Testis (tissue), 2 donors: ENCODE measurements at regions not wholly inside any gene's neighbourhood (a gene's known extent, or its start where the extent isn't known, plus 50 kb on each side); places are given as distances from the start of the nearest gene placed in this dataset.

Experiments
- DNase-seq: peaks from one replicate; pipeline ENCODE4 v3.0.0-alpha.2; 2019
- H3K27ac ChIP-seq, 2 donors: fragments of 200-600 bp; sonication (generic); one replicate each; pipeline ENCODE4 v1.5.1; 2019
- H3K27me3 ChIP-seq: fragments of 200-600 bp; sonication (generic); one replicate; pipeline ENCODE4 v1.5.1; 2019
- H3K36me3 ChIP-seq: fragments of 200-600 bp; sonication (generic); one replicate; pipeline ENCODE4 v1.5.1; 2017; ENCODE audit warnings: low read depth; ENCODE audit errors: missing control alignments
- H3K4me1 ChIP-seq: fragments of 200-600 bp; sonication (generic); one replicate; pipeline ENCODE4 v1.5.1; 2019
- H3K4me3 ChIP-seq, 2 donors: fragments of 200-600 bp; sonication (generic); one replicate each; pipeline ENCODE4 v1.5.1; 2017 to 2019
- H3K9me3 ChIP-seq: fragments of 200-600 bp; sonication (generic); one replicate; pipeline ENCODE4 v1.5.1; 2017
- CTCF ChIP-seq, 3 experiments: fragments of 450-650 bp in 2 of 3; fragments of 200-600 bp in 1 of 3; sonication (generic) in 1 of 3; IDR thresholded peaks; one replicate each; pipeline ENCODE4 v1.5.1; 2016 to 2019; ENCODE audit warnings: antibody characterized with exemption in 3 of 3, mild to moderate bottlenecking in 2 of 3, moderate library complexity in 1 of 3
- POLR2A ChIP-seq: fragments of 450-650 bp; IDR thresholded peaks from one replicate; pipeline ENCODE4 v1.6.1; 2017; ENCODE audit warnings: antibody characterized with exemption, mild to moderate bottlenecking, moderate library complexity
- WGBS, 2 donors: methylation state at CpG; one replicate each; pipeline ENCODE4 v1.1.5; 2018; 5-methylcytosine and 5-hydroxymethylcytosine counted together
- intact Hi-C: fragments of 100-400 bp; cut with DNase I; formaldehyde crosslinking; loops from one replicate; pipeline ENCODE4 v1.15.1; 2023; ENCODE audit warnings: low total_unique reads

- 54 to 78% methylated on average over 1 of the region's 1 CpG for WGBS, 2 donors
- H3K36me3 ChIP-seq = no peaks in the 10 kb centered on the region
- no peak overlapping the region for H3K4me3 ChIP-seq
- H3K4me1 ChIP-seq = no peaks in the 10 kb centered on the region
- no peaks in the 10 kb centered on the region for H3K9me3 ChIP-seq
- TF ChIP-seq CTCF (IDR thresholded peaks at IDR 0.05) = no peak
- TF ChIP-seq POLR2A = no peak
- no peak for DNase-seq
- intact Hi-C loops = no loop called here
- no peaks in the 10 kb centered on the region for H3K27me3 ChIP-seq
- no peak overlapping the region for H3K27ac ChIP-seq
Measured at GRCh38 chr2:199572571-199572970, 114.8 kb upstream of the SATB2 start.

GRCh38 chr2:199570934-199571333 is 113.2 kb upstream of the SATB2 start:
- intact Hi-C loops = no loop called here
- WGBS, 2 donors = 76 to 80% methylated on average over 2 of the region's 2 CpGs

GRCh38 chr2:199569336-199569735 is 111.6 kb upstream of the SATB2 start:
- Histone ChIP-seq H3K4me3 (no peak overlapping the region), H3K36me3 (no peaks in the 10 kb centered on the region), H3K9me3 (no peaks in the 10 kb centered on the region), H3K4me1 (no peaks in the 10 kb centered on the region), H3K27me3 (no peaks in the 10 kb centered on the region), H3K27ac (no peak overlapping the region)
- intact Hi-C loops = no loop called here
- no peak for TF ChIP-seq POLR2A
- TF ChIP-seq CTCF (IDR thresholded peaks at IDR 0.05) = no peak
- 73 to 95% methylated on average over 1 of the region's 1 CpG for WGBS, 2 donors
- no peak for DNase-seq

More at GRCh38 chr2:199570934-199571333, 113.2 kb upstream of the SATB2 start:
- Histone ChIP-seq H3K4me3 (no peak overlapping the region), H3K36me3 (no peaks in the 10 kb centered on the region), H3K27me3 (no peaks in the 10 kb centered on the region), H3K4me1 (no peaks in the 10 kb centered on the region), H3K27ac (no peak overlapping the region), H3K9me3 (no peaks in the 10 kb centered on the region)
- TF ChIP-seq CTCF (IDR thresholded peaks at IDR 0.05) = no peak
- TF ChIP-seq POLR2A = no peak
- no peak for DNase-seq

- no peak for TF ChIP-seq CTCF (IDR thresholded peaks at IDR 0.05)
- TF ChIP-seq POLR2A = no peak
- H3K27me3 ChIP-seq = no peaks in the 10 kb centered on the region
- H3K9me3 ChIP-seq = no peaks in the 10 kb centered on the region
- intact Hi-C loops = no loop called here
- DNase-seq = no peak
- H3K27ac ChIP-seq = no peak overlapping the region
- no peaks in the 10 kb centered on the region for H3K36me3 ChIP-seq
- WGBS, 2 donors = 61 to 76% methylated on average over 6 to 14 of the region's 14 CpGs
- H3K4me3 ChIP-seq = no peak overlapping the region
- H3K4me1 ChIP-seq = no peaks in the 10 kb centered on the region
Measured at GRCh38 chr2:199558156-199558555, 100.4 kb upstream of the SATB2 start.

GRCh38 chr2:199556527-199557285 is 99.0 kb upstream of the SATB2 start:
- H3K27ac ChIP-seq = no peak overlapping the region
- DNase-seq = no peak
- 71 to 76% methylated on average over 12 of the region's 12 CpGs for WGBS, 2 donors

More at GRCh38 chr2:199556527-199557285, 99.0 kb upstream of the SATB2 start:
- intact Hi-C loops = no loop called here
- H3K36me3 ChIP-seq = no peaks in the 10 kb centered on the region
- no peak for TF ChIP-seq POLR2A
- no peak for TF ChIP-seq CTCF (IDR thresholded peaks at IDR 0.05)
- no peak overlapping the region for H3K4me3 ChIP-seq
- no peaks in the 10 kb centered on the region for H3K4me1 ChIP-seq
- no peaks in the 10 kb centered on the region for H3K27me3 ChIP-seq
- no peaks in the 10 kb centered on the region for H3K9me3 ChIP-seq
